Bronchial epithelial cell (primary cell): ENCODE measurements at regions not wholly inside any gene's neighbourhood (a gene's known extent, or its start where the extent isn't known, plus 50 kb on each side); places are given as distances from the start of the nearest gene placed in this dataset.

Source experiments
- DNase-seq: peaks from one replicate; pipeline ENCODE4 v3.0.0-alpha.2; 2010; ENCODE audit warnings: low read depth
- FAIRE-seq: peaks from 2 replicates; lab custom pipeline; 2011; peaks lifted over from hg19 to GRCh38; lab: Jason Lieb, UNC
- H3K27me3 ChIP-seq: 2 replicates; pipeline ENCODE4 v1.5.1; 2011; ENCODE audit warnings: low read length; ENCODE audit not compliant: control insufficient read depth, insufficient read depth
- H3K36me3 ChIP-seq: 2 replicates; pipeline ENCODE4 v1.5.1; 2011; ENCODE audit warnings: low read length; ENCODE audit not compliant: control insufficient read depth, insufficient read depth
- H3K4me3 ChIP-seq: 2 replicates; pipeline ENCODE4 v1.5.1; 2011; ENCODE audit warnings: mild to moderate bottlenecking, low read depth, low read length, control low read depth
- CTCF ChIP-seq: IDR thresholded peaks from 2 replicates; pipeline ENCODE4 v1.5.1; 2011; ENCODE audit warnings: mild to moderate bottlenecking, moderate library complexity, low read length, control low read depth, inconsistent platforms; ENCODE audit not compliant: insufficient read depth, severe bottlenecking

GRCh38 chrX:4181782-4182407 is 468.4 kb upstream of the PRKX start:
- FAIRE-seq (no peak), DNase-seq (no peak)
- Histone ChIP-seq H3K36me3 (no peaks in the 10 kb centered on the region), H3K27me3 (no peaks in the 10 kb centered on the region), H3K4me3 (no peak overlapping the region)
- no peak for TF ChIP-seq CTCF

GRCh38 chrX:4179031-4179430 is 465.6 kb upstream of the PRKX start:
- Histone ChIP-seq H3K27me3 (no peaks in the 10 kb centered on the region), H3K36me3 (no peaks in the 10 kb centered on the region), H3K4me3 (no peak overlapping the region)
- FAIRE-seq (no peak), DNase-seq (no peak)
- no peak for TF ChIP-seq CTCF

- TF ChIP-seq CTCF = no peak
- H3K36me3 ChIP-seq = no peaks in the 10 kb centered on the region
Measured at GRCh38 chrX:4175221-4175620, 461.8 kb upstream of the PRKX start.

GRCh38 chrX:4173743-4174142 is 460.3 kb upstream of the PRKX start:
- Histone ChIP-seq H3K4me3 (no peak overlapping the region), H3K27me3 (no peaks in the 10 kb centered on the region), H3K36me3 (no peaks in the 10 kb centered on the region)
- DNase-seq (no peak), FAIRE-seq (no peak)
- TF ChIP-seq CTCF = no peak

More at GRCh38 chrX:4175221-4175620, 461.8 kb upstream of the PRKX start:
- DNase-seq = no peak
- no peak overlapping the region for H3K4me3 ChIP-seq
- FAIRE-seq = no peak
- no peaks in the 10 kb centered on the region for H3K27me3 ChIP-seq

GRCh38 chrX:4151798-4152197 is 438.3 kb upstream of the PRKX start:
- TF ChIP-seq CTCF = no peak
- H3K36me3 ChIP-seq = no peaks in the 10 kb centered on the region
- H3K27me3 ChIP-seq = no peaks in the 10 kb centered on the region
- DNase-seq (no peak), FAIRE-seq (no peak)
- H3K4me3 ChIP-seq = no peak overlapping the region

- no peak for TF ChIP-seq CTCF
- Histone ChIP-seq H3K36me3 (no peaks in the 10 kb centered on the region), H3K27me3 (no peaks in the 10 kb centered on the region), H3K4me3 (no peak overlapping the region)
- FAIRE-seq (no peak), DNase-seq (no peak)
Measured at GRCh38 chrX:4150259-4150658, 436.8 kb upstream of the PRKX start.
